ENCODE measurements at regions not wholly inside any gene's neighbourhood (a gene's known extent, or its start where the extent isn't known, plus 50 kb on each side); places are given as distances from the start of the nearest gene placed in this dataset.
"Not testable (repeated sequence)": the region's sequence is repeated elsewhere in the genome, so short reads cannot be mapped to it uniquely, and the experiment has no call there.

DNA sequence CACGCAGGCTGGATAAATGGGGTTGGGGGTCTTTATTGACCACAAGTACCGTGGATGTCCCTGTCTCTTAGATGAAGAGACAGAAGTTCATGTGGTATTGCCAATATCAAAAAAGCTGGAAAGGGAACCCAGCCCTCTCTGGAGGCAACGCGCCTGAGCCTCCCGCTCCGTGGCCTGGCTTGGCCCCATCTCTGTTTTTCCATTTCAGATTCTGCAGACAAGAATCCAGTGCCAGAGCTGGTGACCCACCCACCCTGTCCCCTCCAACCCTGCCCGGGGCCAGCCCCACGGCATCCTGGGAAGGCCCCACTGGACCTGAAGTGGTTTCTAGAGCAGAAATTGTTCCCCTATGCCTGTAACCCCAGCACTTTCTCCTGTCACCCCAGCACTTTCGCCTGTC lies 57.7 kb downstream of the PTPRS start:
- no peak for DNase-seq (ENCODE audit: low read depth in 1 of 2, low spot score in 1 of 2)
- TF ChIP-seq, protein P1, sequence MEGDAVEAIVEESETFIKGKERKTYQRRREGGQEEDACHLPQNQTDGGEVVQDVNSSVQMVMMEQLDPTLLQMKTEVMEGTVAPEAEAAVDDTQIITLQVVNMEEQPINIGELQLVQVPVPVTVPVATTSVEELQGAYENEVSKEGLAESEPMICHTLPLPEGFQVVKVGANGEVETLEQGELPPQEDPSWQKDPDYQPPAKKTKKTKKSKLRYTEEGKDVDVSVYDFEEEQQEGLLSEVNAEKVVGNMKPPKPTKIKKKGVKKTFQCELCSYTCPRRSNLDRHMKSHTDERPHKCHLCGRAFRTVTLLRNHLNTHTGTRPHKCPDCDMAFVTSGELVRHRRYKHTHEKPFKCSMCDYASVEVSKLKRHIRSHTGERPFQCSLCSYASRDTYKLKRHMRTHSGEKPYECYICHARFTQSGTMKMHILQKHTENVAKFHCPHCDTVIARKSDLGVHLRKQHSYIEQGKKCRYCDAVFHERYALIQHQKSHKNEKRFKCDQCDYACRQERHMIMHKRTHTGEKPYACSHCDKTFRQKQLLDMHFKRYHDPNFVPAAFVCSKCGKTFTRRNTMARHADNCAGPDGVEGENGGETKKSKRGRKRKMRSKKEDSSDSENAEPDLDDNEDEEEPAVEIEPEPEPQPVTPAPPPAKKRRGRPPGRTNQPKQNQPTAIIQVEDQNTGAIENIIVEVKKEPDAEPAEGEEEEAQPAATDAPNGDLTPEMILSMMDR (IDR thresholded peaks at IDR 0.05; ENCODE audit: insufficient read depth, low read length): no peak
- TF ChIP-seq, protein P2, sequence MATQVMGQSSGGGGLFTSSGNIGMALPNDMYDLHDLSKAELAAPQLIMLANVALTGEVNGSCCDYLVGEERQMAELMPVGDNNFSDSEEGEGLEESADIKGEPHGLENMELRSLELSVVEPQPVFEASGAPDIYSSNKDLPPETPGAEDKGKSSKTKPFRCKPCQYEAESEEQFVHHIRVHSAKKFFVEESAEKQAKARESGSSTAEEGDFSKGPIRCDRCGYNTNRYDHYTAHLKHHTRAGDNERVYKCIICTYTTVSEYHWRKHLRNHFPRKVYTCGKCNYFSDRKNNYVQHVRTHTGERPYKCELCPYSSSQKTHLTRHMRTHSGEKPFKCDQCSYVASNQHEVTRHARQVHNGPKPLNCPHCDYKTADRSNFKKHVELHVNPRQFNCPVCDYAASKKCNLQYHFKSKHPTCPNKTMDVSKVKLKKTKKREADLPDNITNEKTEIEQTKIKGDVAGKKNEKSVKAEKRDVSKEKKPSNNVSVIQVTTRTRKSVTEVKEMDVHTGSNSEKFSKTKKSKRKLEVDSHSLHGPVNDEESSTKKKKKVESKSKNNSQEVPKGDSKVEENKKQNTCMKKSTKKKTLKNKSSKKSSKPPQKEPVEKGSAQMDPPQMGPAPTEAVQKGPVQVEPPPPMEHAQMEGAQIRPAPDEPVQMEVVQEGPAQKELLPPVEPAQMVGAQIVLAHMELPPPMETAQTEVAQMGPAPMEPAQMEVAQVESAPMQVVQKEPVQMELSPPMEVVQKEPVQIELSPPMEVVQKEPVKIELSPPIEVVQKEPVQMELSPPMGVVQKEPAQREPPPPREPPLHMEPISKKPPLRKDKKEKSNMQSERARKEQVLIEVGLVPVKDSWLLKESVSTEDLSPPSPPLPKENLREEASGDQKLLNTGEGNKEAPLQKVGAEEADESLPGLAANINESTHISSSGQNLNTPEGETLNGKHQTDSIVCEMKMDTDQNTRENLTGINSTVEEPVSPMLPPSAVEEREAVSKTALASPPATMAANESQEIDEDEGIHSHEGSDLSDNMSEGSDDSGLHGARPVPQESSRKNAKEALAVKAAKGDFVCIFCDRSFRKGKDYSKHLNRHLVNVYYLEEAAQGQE (IDR thresholded peaks at IDR 0.05; ENCODE audit: insufficient replicate concordance, low read depth): no peak
- TF ChIP-seq POLR2AphosphoS5 (IDR thresholded peaks at IDR 0.05; ENCODE audit: low read depth) (no peak), GABPA (IDR thresholded peaks at IDR 0.05; ENCODE audit: low read depth) (no peak), SPI1 (IDR thresholded peaks at IDR 0.05; ENCODE audit: borderline replicate concordance, low read depth) (no peak)
- no peaks in the 10 kb centered on the region for H3K27me3 ChIP-seq (ENCODE audit: insufficient read depth, poor library complexity, severe bottlenecking)

DNA sequence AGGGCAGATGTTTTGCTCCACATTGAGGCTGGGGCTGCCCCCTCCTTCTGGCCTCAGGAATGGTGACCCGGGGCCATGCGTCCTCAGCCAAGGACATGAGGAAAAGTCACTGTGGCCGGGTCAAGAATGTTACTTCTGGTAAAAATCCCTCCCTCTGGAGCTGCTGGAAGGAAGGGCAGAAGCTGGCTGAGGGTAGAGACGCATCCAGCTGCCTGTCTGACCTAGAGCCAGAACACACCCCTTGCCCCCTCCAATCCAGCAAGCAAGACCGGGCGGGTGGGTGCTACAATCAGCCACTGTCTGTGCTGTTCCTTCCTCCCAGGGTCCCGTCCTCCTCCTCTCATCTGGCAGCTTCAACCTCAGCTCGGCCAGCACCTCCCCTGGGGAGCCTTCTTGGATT lies 59.0 kb downstream of the PTPRS start:
- TF ChIP-seq, protein P2 (IDR thresholded peaks at IDR 0.05; ENCODE audit: insufficient replicate concordance, low read depth): no peak
- TF ChIP-seq, protein P1 (IDR thresholded peaks at IDR 0.05; ENCODE audit: insufficient read depth, low read length): no peak
- TF ChIP-seq POLR2AphosphoS5 (IDR thresholded peaks at IDR 0.05; ENCODE audit: low read depth) (no peak), GABPA (IDR thresholded peaks at IDR 0.05; ENCODE audit: low read depth) (no peak), SPI1 (IDR thresholded peaks at IDR 0.05; ENCODE audit: borderline replicate concordance, low read depth) (no peak)
- Histone ChIP-seq H3K27me3 (ENCODE audit: insufficient read depth, poor library complexity, severe bottlenecking) (no peaks in the 10 kb centered on the region), H3K27ac (replicated peaks) (no peak overlapping the region), H3K4me3 (replicated peaks; ENCODE audit: insufficient read depth, low read length) (no peak overlapping the region)
- DNase-seq (ENCODE audit: low read depth in 1 of 2, low spot score in 1 of 2): no peak

More for the DNA sequence above, 57.7 kb downstream of the PTPRS start:
- Histone ChIP-seq H3K4me3 (replicated peaks; ENCODE audit: insufficient read depth, low read length) (no peak overlapping the region), H3K27ac (replicated peaks) (no peak overlapping the region)

DNA sequence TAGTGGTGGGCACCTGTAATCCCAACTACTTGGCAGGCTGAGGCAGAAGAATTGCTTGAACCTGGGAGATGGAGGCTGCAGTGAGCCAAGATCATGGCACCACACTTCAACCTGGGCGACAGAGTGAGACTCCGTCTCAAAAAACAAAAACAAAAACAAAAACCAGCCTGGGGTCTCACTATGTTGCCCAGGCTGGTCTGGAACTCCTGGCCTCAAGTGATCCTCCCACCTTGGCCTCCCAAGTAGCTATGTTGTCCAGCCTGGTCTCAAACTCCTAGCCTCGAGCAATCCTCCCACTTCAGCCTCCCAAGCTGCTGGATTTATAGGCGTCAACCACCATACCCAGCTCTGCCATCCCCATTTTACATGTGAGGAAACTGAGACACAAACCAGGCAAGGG lies 64.9 kb downstream of the PTPRS start:
- H3K27me3 ChIP-seq (ENCODE audit: insufficient read depth, poor library complexity, severe bottlenecking); DNase-seq (ENCODE audit: low read depth in 1 of 2, low spot score in 1 of 2); H3K27ac ChIP-seq (replicated peaks); H3K4me3 ChIP-seq (replicated peaks; ENCODE audit: insufficient read depth, low read length): not testable (repeated sequence)

DNA sequence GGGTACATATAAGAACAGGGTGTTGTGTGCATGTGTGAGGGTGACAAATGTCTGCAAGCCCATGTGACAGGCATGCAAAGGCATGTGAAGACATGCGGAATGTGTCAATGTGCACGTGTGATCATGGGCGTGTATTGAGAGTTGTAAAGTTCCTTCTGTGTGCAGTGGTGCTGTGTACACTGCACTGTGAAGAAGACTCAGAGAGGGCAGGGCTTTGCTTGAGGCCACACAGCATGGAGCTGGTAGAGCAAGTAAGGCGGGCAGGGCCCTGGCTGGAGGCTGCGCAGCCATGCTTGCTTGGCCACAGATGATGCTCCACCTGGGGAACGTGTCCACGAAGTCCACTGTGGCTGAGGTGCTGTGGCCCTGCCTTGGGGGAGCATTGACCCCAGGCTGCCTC lies 66.8 kb downstream of the PTPRS start:
- Histone ChIP-seq H3K27me3 (ENCODE audit: insufficient read depth, poor library complexity, severe bottlenecking) (no peaks in the 10 kb centered on the region), H3K27ac (replicated peaks) (no peak overlapping the region), H3K4me3 (replicated peaks; ENCODE audit: insufficient read depth, low read length) (no peak overlapping the region)
- no peak for DNase-seq (ENCODE audit: low read depth in 1 of 2, low spot score in 1 of 2)
- TF ChIP-seq, protein P2 (IDR thresholded peaks at IDR 0.05; ENCODE audit: insufficient replicate concordance, low read depth): no peak
- no peak for TF ChIP-seq SPI1 (IDR thresholded peaks at IDR 0.05; ENCODE audit: borderline replicate concordance, low read depth)
- TF ChIP-seq, protein P1 (IDR thresholded peaks at IDR 0.05; ENCODE audit: insufficient read depth, low read length): no peak
